ENCODE measurements at regions not wholly inside any gene's neighbourhood (a gene's known extent, or its start where the extent isn't known, plus 50 kb on each side); places are given as distances from the start of the nearest gene placed in this dataset.

GRCh38 chr18:75124991-75125381 is 84.0 kb downstream of the PTGR3 start:
- Mint-ChIP-seq H3K27ac (no peak overlapping the region), H3K4me1 (no peaks in the 10 kb centered on the region), H3K4me3 (no peak overlapping the region), H3K36me3 (ENCODE audit: low read depth) (no peaks in the 10 kb centered on the region), H3K27me3 (no peaks in the 10 kb centered on the region), H3K9me3 (no peaks in the 10 kb centered on the region)
- no peak for DNase-seq
- no peak for ATAC-seq

DNA sequence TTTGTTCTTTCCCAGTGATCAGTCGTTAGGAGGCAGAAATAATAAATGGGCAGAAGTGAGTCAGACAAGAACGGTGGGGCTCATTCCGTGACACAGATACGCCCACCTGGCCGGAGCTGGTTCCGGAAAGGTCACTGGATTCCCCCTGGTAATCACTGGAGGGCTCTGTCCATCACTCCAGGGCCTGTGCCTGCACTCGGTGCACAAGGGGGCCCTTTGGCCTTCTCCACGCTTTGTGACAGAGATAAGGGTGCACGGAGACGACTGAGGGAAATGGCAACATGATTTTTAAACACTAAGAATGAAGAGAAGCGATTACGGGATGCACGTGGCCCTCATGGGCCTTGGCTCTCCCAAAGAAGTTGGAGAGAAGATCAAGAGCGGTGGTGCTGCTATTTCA is 84.4 kb downstream of the PTGR3 start:
- Mint-ChIP-seq H3K4me1 (no peaks in the 10 kb centered on the region), H3K27me3 (no peaks in the 10 kb centered on the region), H3K27ac (no peak overlapping the region), H3K36me3 (ENCODE audit: low read depth) (no peaks in the 10 kb centered on the region), H3K9me3 (no peaks in the 10 kb centered on the region), H3K4me3 (no peak overlapping the region)
- no peak for DNase-seq
- no peak for ATAC-seq

- DNase-seq (no peak), ATAC-seq (no peak)
- no peak overlapping the region for H3K27ac Mint-ChIP-seq
- H3K4me1 Mint-ChIP-seq, result no peaks in the 10 kb centered on the region
- H3K36me3 Mint-ChIP-seq (ENCODE audit: low read depth), result no peaks in the 10 kb centered on the region
- H3K9me3 Mint-ChIP-seq, result no peaks in the 10 kb centered on the region
- H3K4me3 Mint-ChIP-seq, result no peak overlapping the region
- H3K27me3 Mint-ChIP-seq, result no peaks in the 10 kb centered on the region
Observed at GRCh38 chr18:75123113-75123512, 85.8 kb downstream of the PTGR3 start.

- ATAC-seq, result no peak
- no peaks in the 10 kb centered on the region for H3K27me3 Mint-ChIP-seq
- no peak overlapping the region for H3K4me3 Mint-ChIP-seq
- no peaks in the 10 kb centered on the region for H3K4me1 Mint-ChIP-seq
- no peak overlapping the region for H3K27ac Mint-ChIP-seq
- DNase-seq, result no peak
- H3K9me3 Mint-ChIP-seq, result no peaks in the 10 kb centered on the region
- H3K36me3 Mint-ChIP-seq (ENCODE audit: low read depth), result no peaks in the 10 kb centered on the region
Observed at GRCh38 chr18:75122334-75122958, 86.5 kb downstream of the PTGR3 start.

DNA sequence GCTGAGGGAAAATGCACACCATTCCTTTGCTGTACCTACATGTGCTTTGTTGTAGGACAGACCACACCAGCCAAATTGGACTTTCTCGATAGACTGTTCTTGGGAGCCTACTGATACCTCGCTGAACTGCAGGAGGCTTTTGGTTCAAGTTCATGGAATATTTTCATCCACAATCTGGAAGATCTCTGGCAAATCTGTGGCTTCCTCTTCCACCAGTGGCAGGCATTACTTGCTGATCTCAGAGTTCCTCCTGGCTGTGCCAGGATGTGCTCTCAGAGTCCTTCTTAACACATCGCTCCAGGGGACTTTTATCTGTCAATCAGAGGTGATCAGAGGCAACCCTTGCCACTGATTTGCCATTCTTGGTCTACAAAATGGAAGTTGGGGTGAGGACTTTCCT is 87.7 kb downstream of the PTGR3 start:
- Mint-ChIP-seq H3K4me1 (no peaks in the 10 kb centered on the region), H3K27me3 (no peaks in the 10 kb centered on the region), H3K4me3 (no peak overlapping the region), H3K36me3 (ENCODE audit: low read depth) (no peaks in the 10 kb centered on the region), H3K9me3 (no peaks in the 10 kb centered on the region), H3K27ac (no peak overlapping the region)
- no peak for ATAC-seq
- DNase-seq, result no peak

DNA sequence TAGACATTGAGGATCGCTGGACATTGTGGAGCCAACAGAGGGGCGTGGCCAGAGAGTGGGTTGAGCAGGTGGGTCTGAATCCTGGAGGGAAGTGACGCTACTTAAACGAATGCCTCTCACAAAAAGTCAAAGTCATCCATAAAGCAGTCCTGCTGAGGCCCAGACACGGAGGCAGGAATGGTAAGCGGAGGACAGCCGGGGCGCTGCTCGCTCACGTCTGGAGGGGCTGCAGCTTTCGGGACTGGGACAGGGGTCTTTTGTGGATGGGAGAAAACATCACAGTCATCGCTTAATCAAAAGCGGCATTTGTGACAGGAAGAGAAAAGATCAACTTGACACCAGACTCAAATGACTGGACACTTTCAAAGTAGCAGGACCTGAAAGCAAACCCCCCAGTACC is 88.4 kb downstream of the PTGR3 start:
- Mint-ChIP-seq H3K27ac (no peak overlapping the region), H3K27me3 (no peaks in the 10 kb centered on the region), H3K4me1 (no peaks in the 10 kb centered on the region), H3K9me3 (no peaks in the 10 kb centered on the region), H3K4me3 (no peak overlapping the region), H3K36me3 (ENCODE audit: low read depth) (no peaks in the 10 kb centered on the region)
- DNase-seq (no peak), ATAC-seq (no peak)

DNA sequence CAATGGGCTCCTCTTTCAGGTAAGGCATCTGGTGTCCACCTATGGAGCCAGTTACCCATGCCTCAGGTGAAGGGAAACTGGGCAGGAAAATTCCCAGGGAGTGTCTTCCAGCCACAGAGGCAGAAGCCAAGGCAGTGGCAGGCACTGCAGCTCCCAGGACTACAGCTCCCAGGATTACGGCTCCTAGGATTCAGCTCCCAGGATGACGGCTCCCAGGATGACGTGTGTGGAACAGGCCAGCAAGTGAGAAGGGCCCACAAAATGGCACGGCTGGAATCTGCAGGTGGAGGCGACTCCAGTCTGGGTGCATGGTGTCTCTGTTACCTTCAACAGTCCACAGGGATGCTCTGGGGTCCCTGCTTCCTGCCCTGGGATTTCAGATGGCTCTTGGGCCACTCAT is 92.1 kb downstream of the PTGR3 start:
- Mint-ChIP-seq H3K27ac (no peak overlapping the region), H3K9me3 (no peaks in the 10 kb centered on the region), H3K4me3 (no peak overlapping the region), H3K27me3 (no peaks in the 10 kb centered on the region), H3K4me1 (no peaks in the 10 kb centered on the region), H3K36me3 (ENCODE audit: low read depth) (no peaks in the 10 kb centered on the region)
- no peak for DNase-seq
- ATAC-seq, result no peak

- DNase-seq, result no peak
- H3K9me3 Mint-ChIP-seq, result no peaks in the 10 kb centered on the region
- H3K27ac Mint-ChIP-seq, result no peak overlapping the region
Observed at GRCh38 chr18:75116165-75116564, 92.8 kb downstream of the PTGR3 start.

DNA sequence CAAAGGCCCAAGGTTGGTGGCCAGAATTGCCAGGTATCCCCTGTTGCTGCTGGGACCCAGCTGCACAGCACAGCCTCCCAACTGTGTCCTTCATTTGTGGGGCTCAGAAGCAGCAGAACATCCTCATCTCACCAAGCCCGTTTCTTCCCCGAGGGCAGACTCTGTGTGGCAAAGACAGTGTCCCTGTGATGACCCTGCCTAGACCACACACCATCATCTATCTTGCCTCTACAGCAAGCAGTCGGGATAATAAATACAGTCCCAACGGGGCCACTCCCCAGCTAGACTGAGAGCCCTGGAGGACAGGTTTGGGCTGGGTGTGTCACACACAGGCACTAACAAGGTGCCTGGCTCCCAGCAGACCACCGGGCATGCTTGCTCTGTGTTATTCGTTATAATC is 93.4 kb downstream of the PTGR3 start:
- ATAC-seq (no peak), DNase-seq (no peak)
- Mint-ChIP-seq H3K27me3 (peaks cover 2% of the 10 kb centered on the region), H3K4me1 (no peaks in the 10 kb centered on the region), H3K36me3 (ENCODE audit: low read depth) (no peaks in the 10 kb centered on the region), H3K9me3 (no peaks in the 10 kb centered on the region), H3K4me3 (no peak overlapping the region), H3K27ac (no peak overlapping the region)

More at GRCh38 chr18:75116165-75116564, 92.8 kb downstream of the PTGR3 start:
- ATAC-seq, result no peak
- no peak overlapping the region for H3K4me3 Mint-ChIP-seq
- H3K27me3 Mint-ChIP-seq, result peaks cover 1% of the 10 kb centered on the region
- H3K36me3 Mint-ChIP-seq (ENCODE audit: low read depth), result no peaks in the 10 kb centered on the region
- no peaks in the 10 kb centered on the region for H3K4me1 Mint-ChIP-seq
